ENCODE measurements at regions not wholly inside any gene's neighbourhood (a gene's known extent, or its start where the extent isn't known, plus 50 kb on each side); places are given as distances from the start of the nearest gene placed in this dataset.

- TF ChIP-seq, protein P1, sequence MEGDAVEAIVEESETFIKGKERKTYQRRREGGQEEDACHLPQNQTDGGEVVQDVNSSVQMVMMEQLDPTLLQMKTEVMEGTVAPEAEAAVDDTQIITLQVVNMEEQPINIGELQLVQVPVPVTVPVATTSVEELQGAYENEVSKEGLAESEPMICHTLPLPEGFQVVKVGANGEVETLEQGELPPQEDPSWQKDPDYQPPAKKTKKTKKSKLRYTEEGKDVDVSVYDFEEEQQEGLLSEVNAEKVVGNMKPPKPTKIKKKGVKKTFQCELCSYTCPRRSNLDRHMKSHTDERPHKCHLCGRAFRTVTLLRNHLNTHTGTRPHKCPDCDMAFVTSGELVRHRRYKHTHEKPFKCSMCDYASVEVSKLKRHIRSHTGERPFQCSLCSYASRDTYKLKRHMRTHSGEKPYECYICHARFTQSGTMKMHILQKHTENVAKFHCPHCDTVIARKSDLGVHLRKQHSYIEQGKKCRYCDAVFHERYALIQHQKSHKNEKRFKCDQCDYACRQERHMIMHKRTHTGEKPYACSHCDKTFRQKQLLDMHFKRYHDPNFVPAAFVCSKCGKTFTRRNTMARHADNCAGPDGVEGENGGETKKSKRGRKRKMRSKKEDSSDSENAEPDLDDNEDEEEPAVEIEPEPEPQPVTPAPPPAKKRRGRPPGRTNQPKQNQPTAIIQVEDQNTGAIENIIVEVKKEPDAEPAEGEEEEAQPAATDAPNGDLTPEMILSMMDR (IDR thresholded peaks at IDR 0.05) = no peak
- TF ChIP-seq POLR2A (IDR thresholded peaks at IDR 0.05; ENCODE audit: low read depth) (no peak), EP300 (IDR thresholded peaks at IDR 0.05) (no peak)
Observed at GRCh38 chr10:28788252-28788651, 110.9 kb downstream of the BAMBI start.
